ENCODE measurements at regions not wholly inside any gene's neighbourhood (a gene's known extent, or its start where the extent isn't known, plus 50 kb on each side); places are given as distances from the start of the nearest gene placed in this dataset.

DNA sequence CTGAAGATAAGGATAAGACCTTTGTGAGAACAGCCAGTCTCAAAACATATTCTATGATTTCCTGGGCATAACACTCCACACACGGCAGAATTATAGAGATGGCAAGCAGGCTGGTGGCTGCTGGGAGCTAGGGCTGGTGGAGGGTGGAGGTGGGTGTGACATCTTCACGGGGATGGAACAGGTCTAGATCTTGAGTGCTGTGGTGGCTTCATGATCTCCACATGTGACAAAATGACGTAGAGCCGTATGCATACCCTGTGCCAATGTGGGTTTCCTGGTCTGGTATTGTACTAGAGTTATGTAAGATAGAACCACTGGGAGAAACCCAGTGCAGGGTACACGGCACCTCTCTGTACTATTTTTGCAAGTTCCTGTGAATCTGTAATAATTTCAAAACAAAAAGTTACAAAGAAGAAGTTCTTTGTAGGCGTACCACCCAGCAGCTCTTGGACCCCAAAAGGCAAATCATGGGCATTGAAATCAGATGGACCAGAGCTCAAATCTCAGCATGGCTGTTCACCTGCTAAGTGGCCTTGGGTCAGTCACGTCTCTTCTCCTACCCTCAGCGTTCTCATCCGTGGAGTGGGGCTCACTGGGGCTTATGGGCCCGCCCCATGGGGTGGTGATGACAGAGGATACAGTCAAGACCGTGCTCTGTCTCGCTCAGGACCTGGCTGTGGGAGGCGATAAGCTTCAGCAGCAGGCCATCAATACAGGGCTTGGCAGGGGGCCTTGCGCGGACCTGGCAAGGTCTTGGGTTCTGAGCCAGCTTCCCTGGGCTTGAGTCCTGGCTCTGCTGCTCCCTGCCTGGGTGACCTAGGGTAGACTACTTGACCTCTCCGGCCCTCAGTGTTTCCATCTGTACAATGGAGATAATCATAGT lies 74.7 kb upstream of the UNC5A start:
- no peaks in the 10 kb centered on the region for H3K36me3 ChIP-seq
- no peak overlapping the region for H3K4me3 ChIP-seq
- intact Hi-C loops (cut with DNase I): no loop called here
- no peaks in the 10 kb centered on the region for H3K4me1 ChIP-seq
- peak; percentile 42 for DNase-seq
- H3K27me3 ChIP-seq: peaks cover 0 to 72% (median 9%) of the 10 kb centered on the region in 3 donors
- no peaks in the 10 kb centered on the region for H3K9me3 ChIP-seq
- WGBS, 2 donors: 71 to 82% methylated on average over 16 of the region's 16 CpGs
- TF ChIP-seq, protein P1, sequence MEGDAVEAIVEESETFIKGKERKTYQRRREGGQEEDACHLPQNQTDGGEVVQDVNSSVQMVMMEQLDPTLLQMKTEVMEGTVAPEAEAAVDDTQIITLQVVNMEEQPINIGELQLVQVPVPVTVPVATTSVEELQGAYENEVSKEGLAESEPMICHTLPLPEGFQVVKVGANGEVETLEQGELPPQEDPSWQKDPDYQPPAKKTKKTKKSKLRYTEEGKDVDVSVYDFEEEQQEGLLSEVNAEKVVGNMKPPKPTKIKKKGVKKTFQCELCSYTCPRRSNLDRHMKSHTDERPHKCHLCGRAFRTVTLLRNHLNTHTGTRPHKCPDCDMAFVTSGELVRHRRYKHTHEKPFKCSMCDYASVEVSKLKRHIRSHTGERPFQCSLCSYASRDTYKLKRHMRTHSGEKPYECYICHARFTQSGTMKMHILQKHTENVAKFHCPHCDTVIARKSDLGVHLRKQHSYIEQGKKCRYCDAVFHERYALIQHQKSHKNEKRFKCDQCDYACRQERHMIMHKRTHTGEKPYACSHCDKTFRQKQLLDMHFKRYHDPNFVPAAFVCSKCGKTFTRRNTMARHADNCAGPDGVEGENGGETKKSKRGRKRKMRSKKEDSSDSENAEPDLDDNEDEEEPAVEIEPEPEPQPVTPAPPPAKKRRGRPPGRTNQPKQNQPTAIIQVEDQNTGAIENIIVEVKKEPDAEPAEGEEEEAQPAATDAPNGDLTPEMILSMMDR (IDR thresholded peaks at IDR 0.05): no peak
- TF ChIP-seq EP300 (IDR thresholded peaks at IDR 0.05): no peak
- no peak for TF ChIP-seq POLR2AphosphoS5 (IDR thresholded peaks at IDR 0.05)
- TF ChIP-seq POLR2A (IDR thresholded peaks at IDR 0.05): no peak
- no peak overlapping the region for H3K27ac ChIP-seq

DNA sequence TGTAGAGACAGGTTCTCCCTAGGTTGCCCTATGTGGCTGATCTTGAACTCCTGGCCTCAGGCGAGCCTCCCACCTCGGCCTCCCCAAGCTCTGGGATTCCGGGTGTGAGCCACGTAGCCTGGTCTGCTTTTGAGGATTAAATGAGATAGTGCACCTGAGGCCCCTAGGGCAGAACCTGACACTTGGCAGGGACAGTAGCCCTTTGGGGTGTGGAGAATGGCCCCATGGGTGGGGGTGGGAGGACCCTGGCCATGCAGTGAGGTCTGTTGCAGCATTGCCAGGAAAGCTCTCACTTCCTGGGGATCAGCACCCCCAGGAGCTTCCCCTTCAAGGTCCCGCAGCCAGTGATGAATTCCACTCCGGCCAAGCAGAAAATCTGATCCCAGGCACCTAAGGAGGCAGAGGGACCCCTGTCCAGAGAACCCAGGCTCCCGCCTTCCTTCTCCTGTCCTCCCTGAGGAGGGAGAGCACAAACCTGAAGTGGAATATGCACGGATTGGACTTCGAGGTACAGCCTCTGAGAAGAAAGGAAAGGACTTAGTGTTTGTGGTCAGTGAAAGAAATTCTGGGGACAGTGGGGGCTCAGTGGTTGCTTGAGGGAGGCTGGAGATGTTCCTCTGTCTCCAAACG lies 73.9 kb upstream of the UNC5A start:
- intact Hi-C loops (cut with DNase I): no loop called here
- 60 to 64% methylated on average over 10 of the region's 10 CpGs for WGBS, 2 donors
- Histone ChIP-seq H3K9me3 (no peaks in the 10 kb centered on the region), H3K4me1 (no peaks in the 10 kb centered on the region), H3K4me3 (no peak overlapping the region), H3K27ac (no peak overlapping the region), H3K36me3 (no peaks in the 10 kb centered on the region), H3K27me3 (peaks cover 0 to 80% (median 9%) of the 10 kb centered on the region in 3 donors)
- DNase-seq: peak; percentile 25
- no peak for TF ChIP-seq POLR2A (IDR thresholded peaks at IDR 0.05)
- TF ChIP-seq, protein P1 (IDR thresholded peaks at IDR 0.05): no peak
- TF ChIP-seq EP300 (IDR thresholded peaks at IDR 0.05): no peak
- no peak for TF ChIP-seq POLR2AphosphoS5 (IDR thresholded peaks at IDR 0.05)

DNA sequence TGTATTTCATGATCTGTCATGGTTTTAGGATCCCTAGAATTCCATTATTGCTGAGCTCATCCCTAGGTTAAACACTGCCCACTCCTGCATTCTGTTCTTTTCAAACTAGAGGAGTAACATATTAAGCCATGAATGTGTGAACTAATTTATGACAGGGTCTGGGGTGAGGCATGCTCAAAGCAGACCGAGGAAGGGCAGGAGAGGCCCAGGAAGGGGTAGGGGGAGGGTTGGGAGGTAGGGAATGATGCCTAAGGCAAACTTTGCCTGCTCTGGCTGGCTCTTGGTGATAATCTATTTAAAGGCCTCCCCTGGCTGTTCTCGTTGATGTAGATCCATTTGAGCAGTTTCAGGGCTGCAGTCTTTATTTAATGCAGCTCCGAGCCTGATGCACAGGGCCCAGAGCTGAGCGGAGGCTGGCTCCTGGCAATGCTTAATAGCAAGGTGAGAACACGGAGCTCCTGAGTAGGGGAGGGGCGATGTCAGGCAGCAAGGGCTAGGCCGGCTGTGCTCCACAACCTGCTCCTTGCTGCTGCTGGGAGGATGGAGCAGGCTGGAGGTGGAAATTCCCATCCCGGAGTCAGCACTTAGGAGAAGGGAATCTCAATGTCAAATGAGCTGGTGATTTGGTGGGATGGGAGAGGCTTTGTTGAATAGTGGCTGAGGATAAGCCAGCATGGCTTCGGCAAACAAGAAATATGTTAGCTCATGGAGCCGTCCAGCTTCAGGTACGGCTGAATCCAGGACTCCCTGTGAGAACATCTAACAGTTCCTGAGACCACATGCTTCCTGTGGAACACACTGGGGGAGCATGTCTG lies 73.2 kb upstream of the UNC5A start:
- Histone ChIP-seq H3K4me1 (no peaks in the 10 kb centered on the region), H3K9me3 (no peaks in the 10 kb centered on the region), H3K4me3 (no peak overlapping the region), H3K36me3 (no peaks in the 10 kb centered on the region), H3K27me3 (peaks cover 0 to 86% (median 15%) of the 10 kb centered on the region in 3 donors), H3K27ac (no peak overlapping the region)
- 57 to 61% methylated on average over 11 of the region's 11 CpGs for WGBS, 2 donors
- DNase-seq: peak; percentile 55
- intact Hi-C loops (cut with DNase I): no loop called here
- no peak for TF ChIP-seq EP300 (IDR thresholded peaks at IDR 0.05)
- TF ChIP-seq POLR2AphosphoS5 (IDR thresholded peaks at IDR 0.05): no peak
- no peak for TF ChIP-seq POLR2A (IDR thresholded peaks at IDR 0.05)
- TF ChIP-seq, protein P1 (IDR thresholded peaks at IDR 0.05): no peak

DNA sequence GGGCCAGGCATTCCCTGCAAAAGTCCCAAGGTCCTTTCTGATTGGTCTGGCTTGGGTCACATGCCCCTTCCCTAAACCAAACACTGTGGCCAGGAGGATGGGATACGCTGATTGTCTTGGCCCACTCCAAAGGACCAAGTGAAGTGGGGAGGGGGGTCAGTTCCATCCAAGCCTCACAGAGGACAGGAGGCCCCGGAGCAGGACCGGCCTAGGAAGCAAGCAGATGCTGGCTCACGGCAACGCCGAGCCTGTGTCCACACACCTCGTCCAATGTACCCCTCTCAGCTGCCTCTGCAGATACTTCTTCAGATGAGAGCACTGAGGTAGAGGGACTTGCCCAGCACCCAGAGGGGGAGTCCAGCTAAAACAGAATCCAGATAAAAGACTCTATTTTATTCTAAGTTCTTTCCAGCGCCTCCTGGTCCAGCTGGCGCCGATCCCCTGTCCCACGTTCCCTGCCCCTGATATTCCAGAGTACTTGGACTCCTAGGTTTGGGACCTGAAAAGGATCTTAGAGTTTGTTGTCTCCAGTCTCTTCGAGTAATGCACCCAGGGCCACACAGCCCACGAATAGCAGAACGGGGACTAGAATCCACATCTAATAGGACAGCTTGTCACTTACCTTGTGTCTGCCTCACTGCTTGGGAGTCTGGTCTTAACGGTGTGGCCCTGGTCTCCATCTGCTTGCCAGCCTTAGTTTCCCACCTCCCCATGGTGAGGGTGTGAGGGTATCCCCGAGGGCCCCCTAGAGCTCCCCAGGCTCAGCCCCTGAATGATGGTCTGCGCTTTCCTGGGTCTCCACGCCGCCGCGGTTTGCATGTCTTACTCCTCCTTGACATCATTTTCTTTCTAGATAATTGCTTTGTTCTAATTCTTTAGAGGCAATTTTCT lies 72.4 kb upstream of the UNC5A start:
- Histone ChIP-seq H3K36me3 (no peaks in the 10 kb centered on the region), H3K9me3 (no peaks in the 10 kb centered on the region), H3K27ac (no peak overlapping the region), H3K27me3 (peaks cover under 1 to 89% (median 23%) of the 10 kb centered on the region in 3 donors), H3K4me1 (no peaks in the 10 kb centered on the region), H3K4me3 (no peak overlapping the region)
- intact Hi-C loops (cut with DNase I): no loop called here
- DNase-seq: peak; percentile 53
- WGBS, 2 donors: 86 to 87% methylated on average over 21 of the region's 21 CpGs
- TF ChIP-seq POLR2AphosphoS5 (IDR thresholded peaks at IDR 0.05) (no peak), EP300 (IDR thresholded peaks at IDR 0.05) (no peak), POLR2A (IDR thresholded peaks at IDR 0.05) (no peak)
- TF ChIP-seq, protein P1 (IDR thresholded peaks at IDR 0.05): no peak

Measured in sigmoid colon (tissue), 6 donors.